Activated CD4-positive, alpha-beta T cell treated with anti-CD3 and anti-CD28 coated beads, Interleukin-10, Interleukin-2, amounts not matched to agents 100 ng/mL and 50 ng/mL, durations not matched to agents 16 hours and 8 hours (primary cell): ENCODE measurements at regions not wholly inside any gene's neighbourhood (a gene's known extent, or its start where the extent isn't known, plus 50 kb on each side); places are given as distances from the start of the nearest gene placed in this dataset.

ENCODE experiments used
- DNase-seq: peaks from one replicate; pipeline ENCODE4 v3.0.0-alpha.2; 2020

DNA sequence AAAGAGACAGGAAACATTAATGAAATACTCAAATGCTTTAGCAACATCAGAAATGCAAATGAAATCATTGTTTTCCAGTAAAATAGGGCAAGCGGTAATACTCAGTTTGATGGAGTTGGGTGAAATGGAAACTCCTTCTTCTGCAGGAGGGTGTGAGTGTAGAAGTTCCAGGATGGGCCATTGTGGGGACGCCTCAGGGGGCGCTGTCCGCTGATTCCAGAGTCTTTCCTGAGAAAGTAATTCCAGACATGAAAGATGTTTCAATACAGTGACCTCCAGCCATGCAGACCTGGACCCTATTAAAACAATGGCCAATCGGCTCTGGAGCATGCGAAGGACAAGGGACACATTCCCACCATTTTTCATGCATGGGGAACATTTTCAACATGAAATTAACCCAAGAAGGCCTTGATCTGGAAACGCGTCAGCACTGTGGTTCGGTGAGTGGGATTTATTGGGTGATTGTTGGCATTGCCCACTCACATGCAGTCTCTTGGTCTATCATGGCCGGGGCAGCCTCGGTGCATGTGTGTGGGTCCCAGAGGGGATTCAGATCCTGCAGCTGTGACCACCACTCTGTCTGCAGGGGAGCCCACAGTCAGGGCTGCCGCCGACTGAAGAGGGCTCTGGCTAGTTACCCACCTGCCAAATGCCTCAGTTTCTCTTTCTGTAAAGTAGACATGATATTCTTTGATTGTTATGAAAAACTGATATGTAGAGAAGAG lies 132.6 kb upstream of the IRX4 start:
- DNase-seq = no peak

DNA sequence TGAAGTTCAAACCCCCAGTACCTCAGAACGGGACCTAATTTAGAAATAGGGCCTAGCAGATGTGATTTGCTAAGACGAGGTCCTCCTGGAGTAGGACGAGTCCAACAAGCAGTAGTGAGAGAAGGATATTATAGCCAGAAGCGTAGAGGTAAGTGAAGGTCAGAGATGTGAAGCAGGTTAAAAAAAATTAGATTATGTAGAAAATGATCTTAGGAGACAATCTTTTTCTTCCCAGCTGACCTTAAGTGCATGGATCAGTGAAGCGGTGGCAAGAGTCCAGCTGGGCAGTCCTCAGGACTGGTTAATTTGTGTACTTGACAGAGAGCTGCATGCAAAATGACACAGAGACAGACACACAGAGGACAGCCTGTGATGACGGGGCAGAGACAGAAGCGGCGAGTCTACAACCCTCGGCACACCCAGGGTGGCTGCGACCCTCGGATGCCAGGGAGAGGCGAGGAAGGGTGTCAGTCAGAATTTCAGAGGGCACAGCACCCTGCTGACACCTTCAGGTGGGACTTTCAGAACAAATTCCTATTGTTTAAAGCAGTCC lies 131.4 kb upstream of the IRX4 start:
- no peak for DNase-seq

DNA sequence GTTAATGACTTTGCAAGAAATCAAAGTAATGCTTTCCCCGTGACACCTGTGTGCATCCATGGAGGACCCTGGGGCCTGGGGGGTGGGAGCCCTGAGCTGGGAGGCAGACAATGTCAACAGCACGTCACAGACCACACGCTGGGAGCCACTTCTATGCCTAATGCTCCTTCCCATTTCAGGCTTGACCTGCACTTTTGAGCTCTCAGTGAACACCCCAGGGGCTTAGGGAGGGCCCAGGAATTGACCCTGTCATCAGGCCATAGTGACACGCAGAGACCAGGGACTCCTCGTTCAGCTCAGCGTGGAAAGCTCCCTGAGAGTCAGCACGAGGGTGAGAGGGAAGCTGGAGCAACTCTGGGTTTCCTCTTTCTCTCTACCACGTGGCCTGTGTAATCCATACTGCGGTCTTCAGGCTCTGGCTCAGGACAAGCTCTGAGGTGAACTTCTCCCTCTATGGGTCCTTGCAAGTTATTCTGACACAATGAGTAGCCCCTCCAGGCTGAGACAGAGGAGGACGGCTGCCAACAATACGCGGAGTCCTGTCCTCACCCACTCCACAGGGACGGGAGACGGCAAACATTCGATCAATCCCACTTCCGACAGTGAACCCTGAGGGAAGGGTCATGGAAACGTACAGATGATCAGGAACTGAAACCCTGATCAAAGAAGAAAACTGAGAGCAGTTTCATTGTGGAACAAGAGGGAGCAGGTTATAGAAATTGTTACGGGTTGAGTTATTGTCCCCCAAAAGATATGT lies 130.8 kb upstream of the IRX4 start:
- DNase-seq = no peak

DNA sequence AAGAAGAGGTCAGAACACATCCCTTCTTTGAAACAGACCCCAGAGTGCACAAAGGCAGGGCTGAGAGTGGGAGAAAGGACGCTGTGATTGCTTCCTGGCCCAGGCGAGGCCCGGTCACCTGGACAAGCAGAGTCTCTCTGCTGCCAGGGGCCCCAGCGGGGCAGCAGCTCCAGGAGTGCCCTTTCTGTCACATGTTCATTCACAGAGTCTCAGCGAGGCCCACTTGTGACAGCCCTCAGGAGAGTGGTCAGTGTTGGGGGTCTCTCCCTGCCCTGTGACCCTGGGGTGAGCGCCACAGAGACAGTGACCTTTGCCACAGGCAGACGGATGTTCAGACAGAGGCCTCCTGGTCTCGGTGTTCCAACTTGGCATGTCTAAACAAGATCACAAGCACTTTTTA lies 130.2 kb upstream of the IRX4 start:
- no peak for DNase-seq

DNA sequence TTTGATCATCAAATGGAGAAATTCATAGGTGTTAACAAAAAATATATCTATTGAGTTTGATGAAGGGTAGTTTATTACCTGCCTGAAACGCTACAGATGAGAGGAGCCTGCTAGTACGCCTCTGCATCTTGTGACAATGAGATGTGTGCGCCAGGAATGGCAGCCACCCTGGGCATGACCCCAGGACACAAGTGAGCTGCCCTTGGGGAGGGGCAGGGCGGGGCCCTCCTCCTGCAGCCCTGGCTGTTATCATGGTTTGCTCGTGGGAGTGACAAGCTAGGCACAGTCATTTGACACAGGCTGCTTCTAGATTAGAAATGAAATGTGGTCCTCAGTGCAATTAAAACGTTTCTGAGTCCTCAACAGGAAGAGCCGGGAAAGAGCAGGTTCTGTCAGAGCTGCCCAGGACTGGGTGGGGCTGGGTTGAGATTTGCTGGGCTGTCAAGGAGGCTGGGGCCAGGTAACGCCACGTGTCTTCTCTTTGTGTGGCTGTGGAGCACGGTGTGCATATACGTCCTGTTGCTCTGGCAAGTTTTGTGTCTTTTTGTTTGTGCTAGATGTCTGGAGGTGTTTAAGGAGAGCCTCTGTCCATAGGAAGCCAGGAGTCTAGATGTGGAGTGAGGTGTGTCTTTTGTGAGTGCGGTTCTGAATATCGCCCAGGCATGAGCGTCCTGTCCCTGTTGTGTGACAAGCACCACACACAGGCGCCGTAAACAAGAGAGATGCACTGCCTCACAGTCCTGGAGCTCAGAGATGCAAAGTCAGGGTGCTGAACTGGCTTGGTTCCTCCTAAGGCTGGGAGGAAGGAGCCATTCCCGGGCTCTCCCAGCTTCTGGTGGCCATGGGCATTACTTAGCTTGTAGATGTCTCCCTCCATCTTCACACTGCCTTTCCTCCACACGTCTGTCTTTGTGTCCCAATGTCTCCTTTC lies 129.0 kb upstream of the IRX4 start:
- no peak for DNase-seq

DNA sequence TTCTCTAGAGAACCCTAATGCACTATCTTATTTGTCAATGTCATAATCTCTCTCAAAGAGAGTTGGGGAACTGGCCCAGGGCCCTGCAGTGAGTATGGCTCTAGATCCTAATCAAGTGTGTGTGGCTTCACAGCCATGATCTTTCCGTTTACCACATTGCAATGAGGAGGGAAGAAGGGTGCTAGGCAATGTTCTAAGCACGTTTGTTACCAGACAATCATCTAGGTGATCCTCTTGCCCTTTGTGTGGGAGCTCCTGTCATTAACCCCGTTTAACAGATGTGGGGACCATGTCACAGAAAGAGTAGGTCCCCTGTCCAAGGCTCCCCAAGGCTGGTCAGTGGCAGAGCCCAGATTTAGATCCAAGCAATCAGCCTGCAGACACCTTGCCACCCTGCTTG lies 128.2 kb upstream of the IRX4 start:
- DNase-seq = no peak

DNA sequence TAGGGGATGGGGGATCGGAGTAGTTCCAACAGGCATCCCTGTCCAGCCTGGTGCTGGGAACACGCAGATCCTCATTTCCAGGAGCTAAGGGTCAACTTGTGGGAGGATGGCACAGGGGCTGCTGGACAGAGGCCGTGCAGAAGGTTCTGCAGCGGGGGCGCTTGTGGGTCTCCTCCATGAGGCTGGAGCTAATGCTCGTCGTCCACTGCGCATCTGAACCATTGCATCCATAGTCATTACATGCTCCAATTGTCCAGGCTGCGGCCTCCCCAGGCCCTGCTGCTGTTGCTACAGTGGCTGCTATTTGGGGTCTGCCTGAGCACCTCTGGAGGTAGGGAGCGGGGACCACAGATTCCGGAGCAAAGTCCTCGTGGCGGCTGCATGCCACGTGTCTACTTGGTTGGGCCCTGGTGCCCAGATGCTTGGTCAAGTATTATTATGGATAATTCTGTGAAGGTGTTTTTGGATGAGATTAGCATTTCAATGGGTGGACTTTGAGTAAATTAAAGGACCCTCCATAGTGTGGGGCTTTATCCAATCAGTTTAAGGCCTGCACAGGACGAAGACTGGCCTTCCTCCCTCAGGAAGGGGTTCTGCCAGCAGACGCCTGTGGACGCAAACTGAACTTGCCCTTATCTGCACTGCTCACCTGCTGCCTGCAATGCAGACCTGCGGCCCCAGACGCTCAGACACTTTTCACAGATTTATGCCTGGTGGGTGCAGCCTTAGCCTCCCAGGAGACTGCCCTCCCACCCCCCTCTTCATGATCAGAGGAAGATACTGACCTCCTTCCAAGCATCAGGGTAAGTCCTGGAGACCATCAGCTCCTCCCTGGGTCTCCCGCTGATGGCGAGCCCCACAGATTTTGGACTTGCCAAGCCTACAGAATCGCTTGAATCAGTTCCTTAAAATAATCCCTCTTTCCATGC lies 127.5 kb upstream of the IRX4 start:
- DNase-seq = no peak

DNA sequence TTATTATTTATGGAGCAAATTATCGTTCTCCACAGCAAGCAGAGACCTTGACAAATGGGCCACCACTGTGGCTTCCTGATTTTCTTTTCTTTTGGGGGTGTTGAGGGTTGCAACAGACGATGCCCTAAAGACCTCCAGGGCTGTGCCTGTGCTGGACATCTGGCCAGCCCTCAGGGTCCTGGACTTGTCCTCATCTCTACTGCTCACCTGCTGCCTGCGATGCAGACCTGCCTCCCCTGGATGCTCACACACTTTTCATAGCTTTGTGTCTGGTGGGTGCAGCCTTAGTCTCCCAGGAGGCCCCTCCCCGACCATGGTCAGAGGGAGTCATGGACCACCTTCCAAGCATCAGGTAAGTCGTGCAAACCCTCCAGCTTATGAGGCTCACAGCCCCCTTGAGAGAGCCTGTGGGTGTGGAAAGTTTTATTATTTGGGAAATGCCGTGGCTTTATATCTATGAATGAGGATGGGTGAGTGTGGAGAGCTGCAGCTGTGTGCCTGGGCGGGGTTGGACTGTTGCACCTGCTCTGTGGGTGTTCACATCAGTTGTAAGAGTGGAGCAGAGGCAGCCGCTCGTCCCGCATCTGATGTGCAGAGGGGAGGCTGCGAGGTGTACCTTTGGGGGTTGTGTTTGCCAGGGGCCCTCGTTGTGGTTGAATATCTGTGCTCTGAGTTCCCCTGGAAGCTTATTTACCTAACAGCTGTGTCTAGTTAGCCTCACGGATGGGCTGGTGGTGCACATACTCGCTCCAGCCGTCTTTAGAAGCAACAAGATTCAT lies 126.3 kb upstream of the IRX4 start:
- no peak for DNase-seq

DNA sequence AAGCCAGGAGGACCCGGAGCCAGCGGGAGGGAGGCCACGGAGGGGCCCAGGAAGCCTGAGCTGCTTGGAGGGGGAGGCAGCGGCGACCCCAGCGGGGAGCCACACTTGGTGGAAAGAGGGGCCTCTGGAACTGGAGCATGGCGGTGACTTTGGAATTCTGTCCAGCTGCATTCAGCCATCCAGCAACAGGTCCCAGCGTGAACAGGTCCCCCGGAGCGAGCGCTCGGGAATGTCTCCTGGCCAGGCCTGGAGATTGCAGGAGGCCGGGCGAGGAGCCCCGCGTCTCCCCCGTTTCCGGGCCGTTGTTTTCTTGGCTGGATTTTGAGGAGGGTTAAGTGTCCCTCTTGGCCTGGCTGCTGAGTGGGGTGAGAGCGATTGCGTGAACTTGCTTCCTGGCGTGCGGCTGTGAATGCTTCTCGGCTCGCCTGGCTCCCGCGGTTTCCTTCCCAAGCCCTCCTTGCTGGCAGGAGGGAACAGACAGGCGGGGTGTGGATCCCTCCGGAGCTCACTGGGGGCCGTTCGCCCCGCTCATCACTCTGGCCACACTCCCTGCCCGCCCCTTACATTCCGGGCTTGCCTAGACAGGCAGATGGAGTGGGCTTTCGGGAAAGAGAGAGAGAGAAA lies 125.3 kb upstream of the IRX4 start:
- no peak for DNase-seq

DNA sequence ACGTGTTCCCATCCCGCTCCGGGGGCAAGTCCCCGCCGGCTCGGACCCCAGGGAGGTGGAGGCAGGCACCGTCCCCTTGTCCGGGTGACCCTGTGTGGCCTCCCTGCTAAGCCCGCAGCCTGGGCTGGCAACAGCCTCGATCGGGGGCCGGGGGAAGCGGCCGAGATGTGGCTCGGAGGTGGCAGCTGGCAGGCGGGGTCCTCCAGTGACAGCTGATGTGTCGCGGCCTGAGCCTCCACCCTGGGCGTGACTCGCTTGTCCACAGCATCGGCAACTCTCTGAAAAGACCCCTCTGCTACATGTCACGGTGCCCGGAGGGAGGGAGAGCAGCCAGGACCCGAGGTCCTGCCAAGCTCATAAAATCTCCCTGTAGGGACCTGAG lies 124.8 kb upstream of the IRX4 start:
- DNase-seq = no peak

DNA sequence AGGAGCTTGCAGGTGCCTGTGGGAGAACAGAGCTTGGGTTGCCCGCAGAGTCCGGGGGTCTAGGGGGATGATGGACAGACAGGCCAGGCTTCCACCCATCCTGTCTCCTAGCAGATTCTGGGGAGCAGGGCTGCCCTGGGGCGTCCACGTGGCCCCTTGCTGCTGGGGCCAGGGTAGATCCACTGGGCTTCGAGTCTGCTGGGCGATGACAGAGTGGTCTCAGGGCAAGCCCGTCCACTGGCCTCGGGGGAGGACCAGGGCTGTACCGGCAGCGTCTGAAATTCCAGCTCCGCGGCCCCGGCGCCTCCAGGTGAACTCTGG lies 124.2 kb upstream of the IRX4 start:
- no peak for DNase-seq

DNA sequence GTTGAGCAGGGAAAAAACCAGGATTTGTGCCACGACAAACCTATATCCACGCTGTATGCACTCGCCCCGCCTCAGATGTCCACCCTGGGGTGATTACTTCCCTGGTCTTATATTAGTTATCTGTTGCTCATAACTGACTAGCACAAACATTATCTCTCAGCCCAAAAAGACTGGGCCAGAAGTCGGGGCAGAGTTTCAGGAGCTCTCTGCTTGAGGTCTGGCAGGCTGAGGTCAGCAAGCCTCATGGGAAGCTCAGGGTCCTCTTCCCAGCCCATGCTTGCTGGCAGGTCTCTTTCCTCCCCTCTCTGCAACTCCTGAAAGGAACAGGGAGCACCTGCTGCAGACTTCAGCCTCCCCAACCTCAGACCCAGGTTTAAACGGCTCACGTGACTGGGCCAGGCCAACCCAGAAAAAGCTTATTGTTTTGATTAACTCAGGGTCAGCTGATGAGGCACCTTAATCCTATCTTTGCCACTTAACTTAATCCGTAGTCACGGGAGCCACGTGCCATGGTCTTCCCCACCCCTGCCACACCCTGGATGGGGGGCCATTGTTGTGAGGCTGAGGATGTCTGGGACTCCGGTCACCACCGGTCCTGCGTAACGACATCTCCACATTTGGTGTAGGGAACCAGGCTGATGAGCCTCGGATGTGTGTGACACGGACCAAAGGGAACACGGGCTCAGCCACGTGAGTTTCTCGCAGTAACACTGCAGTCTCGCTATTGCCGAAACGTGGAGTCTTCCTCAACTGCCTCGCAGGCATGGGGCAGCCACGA lies 123.7 kb upstream of the IRX4 start:
- no peak for DNase-seq

DNA sequence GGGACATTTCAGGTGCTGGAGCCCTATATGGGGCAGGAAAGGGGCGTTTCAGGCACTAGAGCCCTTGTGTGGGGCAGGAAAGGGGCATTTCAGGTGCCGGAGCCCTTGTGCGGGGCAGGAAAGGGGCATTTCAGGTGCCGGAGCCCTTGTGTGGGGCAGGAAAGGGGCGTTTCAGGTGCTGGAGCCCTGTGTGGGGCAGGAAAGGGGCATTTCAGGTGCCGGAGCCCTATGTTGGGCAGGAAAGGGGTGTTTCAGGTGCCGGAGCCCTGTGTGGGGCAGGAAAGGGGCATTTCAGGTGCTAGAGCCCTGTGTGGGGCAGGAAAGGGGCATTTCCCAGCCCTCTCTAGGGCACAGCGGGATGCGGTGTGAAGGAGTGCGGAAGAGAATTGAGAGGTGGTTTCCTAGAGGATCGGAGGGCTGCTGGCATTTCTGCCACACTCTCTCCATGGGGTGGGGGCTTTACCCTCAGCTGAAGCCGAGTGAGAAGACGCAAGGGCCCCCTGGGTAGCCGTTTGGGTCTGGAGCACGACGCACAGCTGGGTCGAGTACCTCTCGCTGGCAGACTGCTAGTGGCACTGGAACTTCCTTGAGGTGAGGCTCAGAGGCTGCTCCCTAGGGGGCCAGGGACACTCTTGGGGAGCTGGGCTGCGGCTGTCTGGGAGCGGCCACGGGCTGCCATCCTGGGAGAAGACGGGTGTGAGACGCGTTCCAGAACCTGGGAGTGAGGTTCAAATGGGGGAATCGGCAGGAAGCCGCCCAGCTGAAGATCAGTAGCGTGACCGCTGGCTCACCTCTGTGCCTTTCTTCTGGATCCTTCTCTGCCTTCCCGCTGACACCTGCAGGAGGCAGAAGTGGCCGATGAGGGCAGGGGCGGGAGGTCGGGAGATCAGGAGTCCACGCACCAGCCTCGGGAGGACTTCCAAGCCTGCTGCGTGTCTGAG lies 122.6 kb upstream of the IRX4 start:
- DNase-seq = no peak

DNA sequence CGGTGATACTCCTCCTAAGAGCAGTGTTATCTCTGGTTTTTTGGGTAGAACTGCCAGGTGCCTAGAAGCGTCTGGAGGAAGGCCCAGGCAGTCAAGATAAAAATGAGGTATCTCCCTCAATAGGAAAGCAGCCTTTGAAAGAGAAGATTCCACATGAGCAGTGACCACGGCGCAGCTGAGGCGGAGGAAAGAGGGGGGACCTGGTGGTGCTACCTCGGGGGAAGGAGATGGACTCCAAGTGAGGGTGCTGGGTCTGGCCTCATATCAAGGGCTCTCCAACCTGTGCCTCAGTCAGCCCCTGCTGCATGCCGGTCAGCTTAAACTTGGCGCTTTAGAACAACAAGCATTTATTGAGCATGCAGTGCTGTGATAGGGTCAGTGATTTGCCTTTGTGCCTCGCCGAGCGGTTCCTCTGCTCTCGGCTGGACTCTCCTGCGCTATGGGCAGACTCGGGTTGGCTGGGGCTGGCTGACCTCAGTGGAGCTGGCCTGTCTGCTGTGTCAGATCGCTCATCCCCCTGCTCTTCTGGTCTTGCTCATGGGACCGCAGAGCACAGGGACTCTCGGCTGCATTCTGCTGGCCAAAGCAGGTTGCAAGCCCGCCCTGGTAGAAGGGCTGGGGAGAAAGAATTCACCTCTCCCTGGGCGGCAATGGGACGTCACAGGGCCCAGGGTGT lies 121.1 kb upstream of the IRX4 start:
- DNase-seq = no peak

DNA sequence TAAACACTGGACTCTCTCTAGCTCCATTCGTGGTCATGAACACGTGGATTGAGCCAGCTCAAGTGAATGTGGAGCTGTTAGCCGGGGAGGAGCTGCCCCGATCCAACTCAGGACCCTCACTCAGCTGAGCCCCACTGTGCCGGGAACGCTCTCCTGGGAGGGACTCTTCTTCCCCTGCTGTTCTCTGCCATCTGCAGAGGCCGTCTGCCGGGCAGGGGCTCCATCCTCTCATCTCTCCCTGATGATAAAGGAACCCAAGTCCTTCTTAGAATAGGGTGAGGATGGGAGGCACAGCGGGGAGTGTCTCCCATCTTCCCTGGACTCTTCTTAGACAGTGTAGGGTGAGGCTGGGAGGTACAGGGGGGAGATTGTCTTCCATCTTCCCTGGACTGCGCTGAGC lies 120.5 kb upstream of the IRX4 start:
- no peak for DNase-seq

DNA sequence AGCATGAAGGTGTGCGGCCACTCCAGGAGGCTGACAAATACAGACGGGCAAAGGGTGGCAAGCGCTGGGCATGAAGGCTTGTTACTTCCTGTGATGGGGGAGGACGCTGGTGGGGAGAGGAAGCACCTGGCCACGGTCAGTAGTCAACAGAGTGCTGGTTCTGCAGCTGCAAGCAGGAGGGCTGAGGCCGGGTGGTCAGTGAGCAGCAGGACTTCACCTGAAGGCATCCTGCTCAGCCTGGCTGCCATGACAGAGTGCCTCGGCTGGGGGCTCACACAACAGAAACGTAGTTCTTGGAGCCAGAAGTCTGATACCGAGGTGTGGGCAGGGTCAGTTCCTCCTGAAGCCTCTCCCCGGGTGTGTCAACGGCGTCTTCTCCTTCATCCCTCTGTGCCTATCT lies 118.6 kb upstream of the IRX4 start:
- no peak for DNase-seq

DNA sequence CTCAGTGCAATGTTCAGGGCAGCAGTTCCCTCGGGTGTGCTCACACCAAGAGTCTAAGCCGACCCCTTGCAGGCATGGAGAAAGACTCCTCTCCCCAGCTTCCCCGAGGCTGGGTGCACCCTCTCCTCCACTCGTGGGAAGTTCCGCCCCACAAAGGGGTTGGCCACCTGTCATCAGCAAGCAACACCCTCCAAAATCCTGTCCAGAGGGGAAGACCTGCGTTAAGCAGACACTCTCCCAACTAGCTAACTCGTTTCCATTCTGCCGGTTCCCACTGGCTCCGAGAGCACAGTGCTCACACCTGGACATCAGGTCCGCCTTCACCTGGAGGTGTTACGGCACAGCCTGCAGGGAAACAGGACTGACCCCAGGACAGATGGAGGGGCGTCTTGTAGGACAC lies 117.9 kb upstream of the IRX4 start:
- no peak for DNase-seq

DNA sequence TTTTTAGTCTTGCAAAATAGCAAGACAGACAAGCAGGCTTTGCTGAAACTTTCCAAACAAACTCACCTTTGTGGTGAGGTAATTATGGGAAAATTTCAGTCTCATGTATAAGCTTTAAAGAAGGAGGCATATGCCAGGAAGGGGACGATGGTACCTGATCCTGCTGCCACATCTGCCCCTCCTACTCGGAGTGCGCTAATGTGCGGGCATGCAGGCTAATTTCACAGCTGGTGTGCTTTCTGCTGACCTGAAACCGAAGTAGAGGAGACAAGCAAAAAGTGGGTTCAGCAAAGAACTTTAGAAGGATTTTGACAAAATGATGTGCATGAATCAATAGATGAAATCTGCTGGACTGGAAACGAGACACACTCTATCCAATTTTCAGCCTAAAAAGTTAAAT lies 117.1 kb upstream of the IRX4 start:
- no peak for DNase-seq
